ENCODE measurements at regions not wholly inside any gene's neighbourhood (a gene's known extent, or its start where the extent isn't known, plus 50 kb on each side); places are given as distances from the start of the nearest gene placed in this dataset.

DNA sequence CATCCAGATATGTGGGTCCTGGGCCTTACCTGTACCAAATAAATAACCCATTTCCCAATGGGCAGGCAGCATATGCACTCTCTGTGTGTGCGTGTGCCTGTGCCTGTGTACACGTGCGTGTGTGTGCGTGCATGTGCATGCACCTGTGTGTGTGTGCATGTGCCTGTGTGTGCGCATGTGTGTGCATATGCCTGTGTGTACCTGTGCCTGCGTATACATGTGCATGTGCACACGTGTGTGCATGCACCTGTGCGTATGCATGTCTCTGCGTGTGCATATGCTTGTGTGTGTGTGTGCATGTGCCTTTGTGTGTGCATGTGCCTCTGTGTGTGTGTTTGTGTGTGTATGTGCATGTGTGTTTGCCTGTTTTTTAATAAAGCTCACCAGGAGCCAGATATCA lies 197.1 kb downstream of the PHETA1 start:
- TF ChIP-seq, protein P1, sequence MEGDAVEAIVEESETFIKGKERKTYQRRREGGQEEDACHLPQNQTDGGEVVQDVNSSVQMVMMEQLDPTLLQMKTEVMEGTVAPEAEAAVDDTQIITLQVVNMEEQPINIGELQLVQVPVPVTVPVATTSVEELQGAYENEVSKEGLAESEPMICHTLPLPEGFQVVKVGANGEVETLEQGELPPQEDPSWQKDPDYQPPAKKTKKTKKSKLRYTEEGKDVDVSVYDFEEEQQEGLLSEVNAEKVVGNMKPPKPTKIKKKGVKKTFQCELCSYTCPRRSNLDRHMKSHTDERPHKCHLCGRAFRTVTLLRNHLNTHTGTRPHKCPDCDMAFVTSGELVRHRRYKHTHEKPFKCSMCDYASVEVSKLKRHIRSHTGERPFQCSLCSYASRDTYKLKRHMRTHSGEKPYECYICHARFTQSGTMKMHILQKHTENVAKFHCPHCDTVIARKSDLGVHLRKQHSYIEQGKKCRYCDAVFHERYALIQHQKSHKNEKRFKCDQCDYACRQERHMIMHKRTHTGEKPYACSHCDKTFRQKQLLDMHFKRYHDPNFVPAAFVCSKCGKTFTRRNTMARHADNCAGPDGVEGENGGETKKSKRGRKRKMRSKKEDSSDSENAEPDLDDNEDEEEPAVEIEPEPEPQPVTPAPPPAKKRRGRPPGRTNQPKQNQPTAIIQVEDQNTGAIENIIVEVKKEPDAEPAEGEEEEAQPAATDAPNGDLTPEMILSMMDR (IDR thresholded peaks at IDR 0.05): no peak
- no peak for TF ChIP-seq ZFX (IDR thresholded peaks at IDR 0.05; ENCODE audit: borderline replicate concordance)
